ENCODE measurements at regions not wholly inside any gene's neighbourhood (a gene's known extent, or its start where the extent isn't known, plus 50 kb on each side); places are given as distances from the start of the nearest gene placed in this dataset.
"Not testable (repeated sequence)": the region's sequence is repeated elsewhere in the genome, so short reads cannot be mapped to it uniquely, and the experiment has no call there.

DNA sequence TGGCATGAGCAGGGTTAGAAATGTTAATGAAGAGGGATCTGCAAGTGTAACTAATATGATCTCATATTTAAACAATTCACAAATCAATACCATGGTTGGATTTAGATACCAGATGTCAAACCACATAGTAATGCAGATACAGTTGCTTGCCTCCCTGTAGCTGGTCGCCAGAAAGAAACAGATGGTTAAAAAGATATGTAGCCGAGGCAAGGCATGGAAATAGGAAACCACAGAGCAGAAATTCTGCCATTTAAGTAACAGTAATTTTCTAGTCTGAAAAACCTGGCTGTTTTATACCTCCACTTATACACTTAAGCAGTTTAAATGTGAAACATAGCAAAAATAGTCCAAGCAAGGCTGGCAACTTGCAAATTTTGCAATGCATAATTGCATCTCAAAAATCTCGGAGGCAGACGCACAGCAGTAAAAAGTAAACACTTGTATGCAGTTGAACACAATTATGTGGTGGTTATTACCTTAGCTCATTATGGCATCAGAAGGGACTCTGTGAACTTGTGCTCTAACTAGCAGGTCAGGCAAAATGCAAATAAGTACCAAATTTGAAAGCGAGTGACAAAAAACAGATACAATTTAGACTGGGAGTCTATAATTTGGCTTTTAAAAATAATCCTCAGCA, 126.8 kb downstream of the NAA11 start:
- H3K4me1 ChIP-seq (ENCODE audit: control insufficient read depth, insufficient read depth, low read length): no peaks in the 10 kb centered on the region
- no peak overlapping the region for H3K4me2 ChIP-seq (ENCODE audit: low read length)
- no peaks in the 10 kb centered on the region for H3K36me3 ChIP-seq (ENCODE audit: insufficient read depth, low read length)
- no peaks in the 10 kb centered on the region for H3K27me3 ChIP-seq (ENCODE audit: control insufficient read depth, insufficient read depth, low read length)
- no peaks in the 10 kb centered on the region for H3K9me3 ChIP-seq (replicated peaks; ENCODE audit: low read length)
- no peak overlapping the region for H3K4me3 ChIP-seq (ENCODE audit: low read length)
- no peak overlapping the region for H3K9ac ChIP-seq (ENCODE audit: low read depth, low read length)

DNA sequence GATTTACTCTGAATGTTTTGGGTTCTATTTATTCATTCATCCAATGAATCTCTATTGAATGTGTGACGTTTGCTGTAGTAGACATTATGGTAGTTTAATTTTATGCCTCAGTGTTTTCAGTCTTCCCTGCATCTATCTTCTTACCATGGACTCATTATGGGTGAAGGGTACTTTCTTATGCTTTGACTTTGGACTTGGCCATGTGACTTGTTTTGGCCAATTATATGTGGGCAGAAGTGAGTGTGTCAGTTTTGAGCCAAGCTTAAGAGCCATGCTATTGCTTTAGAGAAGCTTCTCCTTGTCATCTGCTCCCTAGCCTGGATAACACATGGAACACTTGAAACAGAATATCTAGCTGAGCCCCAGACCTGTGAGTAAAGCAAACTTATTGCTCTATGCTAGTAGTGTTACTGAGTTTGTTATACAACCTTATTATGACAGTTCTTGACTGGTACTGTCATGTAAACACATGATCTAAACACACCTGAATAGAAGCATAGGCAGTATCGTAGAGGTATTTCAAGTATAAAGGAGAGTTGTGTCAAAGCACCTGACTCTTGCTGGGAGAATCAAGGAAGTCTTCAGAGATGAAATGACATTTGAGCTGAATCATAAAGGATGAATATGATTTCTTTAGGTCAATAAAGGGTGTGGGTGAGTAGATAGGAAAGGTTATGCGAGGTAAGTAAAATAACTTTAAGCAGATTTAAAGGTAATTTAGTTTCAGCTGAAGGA, 128.4 kb downstream of the NAA11 start:
- no peaks in the 10 kb centered on the region for H3K27me3 ChIP-seq (ENCODE audit: control insufficient read depth, insufficient read depth, low read length)
- no peak overlapping the region for H3K9ac ChIP-seq (ENCODE audit: low read depth, low read length)
- no peak overlapping the region for H3K4me2 ChIP-seq (ENCODE audit: low read length)
- H3K4me1 ChIP-seq (ENCODE audit: control insufficient read depth, insufficient read depth, low read length): no peaks in the 10 kb centered on the region
- no peaks in the 10 kb centered on the region for H3K9me3 ChIP-seq (replicated peaks; ENCODE audit: low read length)
- H3K4me3 ChIP-seq (ENCODE audit: low read length): no peak overlapping the region
- H3K36me3 ChIP-seq (ENCODE audit: insufficient read depth, low read length): no peaks in the 10 kb centered on the region

DNA sequence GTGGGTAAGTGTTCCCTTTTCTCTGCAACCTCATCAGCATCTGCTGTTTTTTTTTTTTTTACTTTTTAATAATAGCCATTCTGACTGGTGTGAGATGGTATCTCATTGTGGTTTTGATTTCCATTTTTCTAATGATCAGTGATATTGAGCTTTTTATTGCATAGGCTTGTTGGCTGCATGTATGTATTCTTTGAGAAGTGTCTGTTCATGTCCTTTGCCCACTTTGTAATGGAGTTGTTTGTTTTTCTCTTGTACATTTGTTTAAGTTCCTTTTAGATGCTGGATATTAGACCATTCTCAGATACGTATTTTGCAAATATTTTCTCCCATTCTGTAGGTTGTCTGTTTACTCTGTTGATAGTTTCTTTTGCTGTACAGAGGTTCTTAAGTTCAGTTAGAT, 134.6 kb downstream of the NAA11 start:
- H3K27me3 ChIP-seq (ENCODE audit: control insufficient read depth, insufficient read depth, low read length); H3K9ac ChIP-seq (ENCODE audit: low read depth, low read length); H3K4me2 ChIP-seq (ENCODE audit: low read length); H3K9me3 ChIP-seq (replicated peaks; ENCODE audit: low read length); H3K36me3 ChIP-seq (ENCODE audit: insufficient read depth, low read length); H3K4me1 ChIP-seq (ENCODE audit: control insufficient read depth, insufficient read depth, low read length); H3K4me3 ChIP-seq (ENCODE audit: low read length): not testable (repeated sequence)

DNA sequence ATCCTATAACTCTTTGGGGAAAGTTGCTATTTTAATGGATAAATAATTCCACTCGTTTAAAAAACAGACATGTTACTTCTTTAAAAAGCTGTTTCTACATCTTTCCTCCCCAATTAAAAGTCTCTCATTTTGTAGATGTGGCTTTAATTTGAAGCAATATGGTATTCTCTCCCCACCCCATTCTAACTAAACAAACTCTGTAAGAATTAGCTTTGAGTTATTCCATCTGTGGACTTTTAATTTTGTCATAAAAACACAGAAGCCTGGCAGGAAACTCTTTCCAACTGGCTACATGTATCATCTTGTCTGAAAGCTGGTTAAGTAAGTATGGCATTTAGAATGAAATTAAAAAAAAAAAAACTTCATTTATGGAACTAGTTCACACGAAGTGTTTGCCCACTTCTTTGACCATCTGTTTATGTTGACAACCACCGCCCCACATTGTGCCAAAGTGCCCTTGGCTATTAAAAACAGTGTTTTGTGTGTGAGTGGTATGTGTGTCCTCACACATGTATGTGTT, 140.3 kb downstream of the NAA11 start:
- no peaks in the 10 kb centered on the region for H3K4me1 ChIP-seq (ENCODE audit: control insufficient read depth, insufficient read depth, low read length)
- H3K4me2 ChIP-seq (ENCODE audit: low read length): no peak overlapping the region
- H3K4me3 ChIP-seq (ENCODE audit: low read length): no peak overlapping the region
- no peaks in the 10 kb centered on the region for H3K36me3 ChIP-seq (ENCODE audit: insufficient read depth, low read length)
- H3K9ac ChIP-seq (ENCODE audit: low read depth, low read length): no peak overlapping the region
- no peaks in the 10 kb centered on the region for H3K27me3 ChIP-seq (ENCODE audit: control insufficient read depth, insufficient read depth, low read length)
- H3K9me3 ChIP-seq (replicated peaks; ENCODE audit: low read length): no peaks in the 10 kb centered on the region

DNA sequence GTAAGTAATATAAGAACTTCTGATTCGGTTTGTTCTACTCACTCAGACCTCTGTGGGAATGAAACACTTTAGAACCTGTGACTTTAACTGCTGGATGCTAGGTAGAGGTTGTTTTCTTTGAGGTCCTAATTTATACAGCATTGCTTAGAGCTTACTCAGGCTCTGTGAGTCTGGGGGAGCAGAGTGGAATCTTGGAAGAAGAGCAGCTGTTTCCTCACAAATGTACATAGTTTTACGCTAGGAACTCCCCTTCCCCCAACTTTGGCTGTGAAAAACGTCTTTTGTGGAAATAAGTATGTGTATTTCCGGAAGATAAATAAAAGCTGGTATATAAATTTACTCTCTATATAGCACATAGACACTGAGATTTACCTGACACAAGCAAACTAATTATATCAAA, 141.4 kb downstream of the NAA11 start:
- H3K4me1 ChIP-seq (ENCODE audit: control insufficient read depth, insufficient read depth, low read length): no peaks in the 10 kb centered on the region
- no peak overlapping the region for H3K4me3 ChIP-seq (ENCODE audit: low read length)
- no peak overlapping the region for H3K4me2 ChIP-seq (ENCODE audit: low read length)
- H3K9me3 ChIP-seq (replicated peaks; ENCODE audit: low read length): no peaks in the 10 kb centered on the region
- H3K36me3 ChIP-seq (ENCODE audit: insufficient read depth, low read length): no peaks in the 10 kb centered on the region
- no peak overlapping the region for H3K9ac ChIP-seq (ENCODE audit: low read depth, low read length)
- no peaks in the 10 kb centered on the region for H3K27me3 ChIP-seq (ENCODE audit: control insufficient read depth, insufficient read depth, low read length)

DNA sequence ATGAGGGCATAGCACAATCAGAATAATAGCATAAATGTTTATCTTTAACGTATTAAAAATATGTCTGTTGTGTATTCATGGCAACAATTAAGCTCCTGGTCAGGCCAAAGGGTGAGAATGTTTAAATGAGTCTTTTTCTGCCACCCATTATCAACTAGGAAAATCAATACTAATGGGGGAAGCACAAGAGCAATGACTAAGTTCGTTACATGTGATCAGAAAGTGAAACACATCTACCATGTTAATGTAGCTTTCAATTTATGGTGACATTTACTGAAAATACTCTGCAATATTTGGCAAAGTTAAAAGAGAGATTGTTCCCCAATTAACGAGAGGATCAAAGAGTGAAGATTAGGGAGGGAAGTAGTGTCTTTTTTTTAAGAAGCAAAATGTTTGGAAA, 143.7 kb downstream of the NAA11 start:
- no peak overlapping the region for H3K9ac ChIP-seq (ENCODE audit: low read depth, low read length)
- H3K36me3 ChIP-seq (ENCODE audit: insufficient read depth, low read length): no peaks in the 10 kb centered on the region
- no peak overlapping the region for H3K4me3 ChIP-seq (ENCODE audit: low read length)
- no peaks in the 10 kb centered on the region for H3K4me1 ChIP-seq (ENCODE audit: control insufficient read depth, insufficient read depth, low read length)
- no peak overlapping the region for H3K4me2 ChIP-seq (ENCODE audit: low read length)
- H3K27me3 ChIP-seq (ENCODE audit: control insufficient read depth, insufficient read depth, low read length): no peaks in the 10 kb centered on the region
- no peaks in the 10 kb centered on the region for H3K9me3 ChIP-seq (replicated peaks; ENCODE audit: low read length)

DNA sequence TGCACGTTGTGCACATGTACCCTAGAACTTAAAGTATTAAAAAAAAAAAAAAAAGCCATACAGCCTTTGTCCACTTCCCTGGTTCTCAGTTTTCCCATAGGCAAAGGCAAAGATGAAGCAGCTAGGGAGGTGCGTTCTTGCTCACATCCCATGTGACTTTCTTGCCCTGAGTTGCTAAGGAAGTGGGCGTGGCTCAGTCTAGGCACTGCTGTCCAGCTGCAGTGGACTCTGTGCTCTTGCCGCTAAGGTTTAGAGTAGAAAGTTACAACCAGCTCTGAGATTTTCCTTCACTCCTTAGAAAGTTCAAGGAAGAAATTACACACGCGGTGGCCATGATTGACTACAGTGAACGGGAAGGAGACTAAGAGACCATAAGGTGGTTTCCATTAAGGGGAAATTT, 144.7 kb downstream of the NAA11 start:
- no peak overlapping the region for H3K4me3 ChIP-seq (ENCODE audit: low read length)
- H3K4me2 ChIP-seq (ENCODE audit: low read length): no peak overlapping the region
- H3K27me3 ChIP-seq (ENCODE audit: control insufficient read depth, insufficient read depth, low read length): no peaks in the 10 kb centered on the region
- no peaks in the 10 kb centered on the region for H3K9me3 ChIP-seq (replicated peaks; ENCODE audit: low read length)
- H3K9ac ChIP-seq (ENCODE audit: low read depth, low read length): no peak overlapping the region
- H3K4me1 ChIP-seq (ENCODE audit: control insufficient read depth, insufficient read depth, low read length): no peaks in the 10 kb centered on the region
- H3K36me3 ChIP-seq (ENCODE audit: insufficient read depth, low read length): no peaks in the 10 kb centered on the region

DNA sequence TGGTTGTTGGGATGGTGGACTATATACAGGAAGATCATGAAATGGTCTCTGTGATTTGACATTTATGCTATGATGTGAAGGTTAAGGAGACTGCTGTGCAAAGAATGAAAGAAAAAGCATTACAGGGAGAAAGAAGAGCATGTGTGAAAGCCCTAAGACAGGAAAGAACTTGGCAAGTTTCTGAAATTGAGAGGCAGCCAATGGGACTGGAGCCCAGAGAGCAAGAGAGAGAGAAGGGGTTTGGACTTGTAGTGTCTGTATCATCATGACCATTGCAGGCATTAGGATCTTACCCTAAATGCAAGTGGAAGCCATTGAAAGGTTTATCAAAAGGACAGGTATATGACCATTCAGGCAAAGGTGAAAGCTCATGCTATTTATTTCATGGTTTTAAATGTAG, 147.1 kb downstream of the NAA11 start:
- no peak overlapping the region for H3K4me3 ChIP-seq (ENCODE audit: low read length)
- no peak overlapping the region for H3K4me2 ChIP-seq (ENCODE audit: low read length)
- H3K4me1 ChIP-seq (ENCODE audit: control insufficient read depth, insufficient read depth, low read length): no peaks in the 10 kb centered on the region
- no peaks in the 10 kb centered on the region for H3K36me3 ChIP-seq (ENCODE audit: insufficient read depth, low read length)
- no peaks in the 10 kb centered on the region for H3K9me3 ChIP-seq (replicated peaks; ENCODE audit: low read length)
- H3K9ac ChIP-seq (ENCODE audit: low read depth, low read length): no peak overlapping the region
- no peaks in the 10 kb centered on the region for H3K27me3 ChIP-seq (ENCODE audit: control insufficient read depth, insufficient read depth, low read length)

DNA sequence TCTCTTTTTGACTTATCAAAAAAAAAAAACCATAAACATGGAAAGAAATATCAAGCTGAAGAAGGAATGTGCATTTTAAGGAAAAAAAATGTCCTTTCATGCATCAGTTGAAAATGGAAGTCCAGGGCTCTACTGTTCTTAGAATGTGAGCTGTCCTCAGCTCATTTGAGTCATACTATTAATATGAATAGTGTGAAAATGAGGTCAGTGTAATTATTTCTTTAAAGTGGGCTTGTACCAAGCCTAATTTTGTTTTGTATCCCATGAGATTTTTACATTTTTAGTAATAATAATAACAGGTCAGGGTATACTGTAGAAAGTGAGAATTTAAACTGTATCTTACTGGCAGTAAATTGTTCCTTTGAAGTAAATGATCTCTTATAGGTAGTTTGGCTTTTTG, 148.5 kb downstream of the NAA11 start:
- no peaks in the 10 kb centered on the region for H3K9me3 ChIP-seq (replicated peaks; ENCODE audit: low read length)

DNA sequence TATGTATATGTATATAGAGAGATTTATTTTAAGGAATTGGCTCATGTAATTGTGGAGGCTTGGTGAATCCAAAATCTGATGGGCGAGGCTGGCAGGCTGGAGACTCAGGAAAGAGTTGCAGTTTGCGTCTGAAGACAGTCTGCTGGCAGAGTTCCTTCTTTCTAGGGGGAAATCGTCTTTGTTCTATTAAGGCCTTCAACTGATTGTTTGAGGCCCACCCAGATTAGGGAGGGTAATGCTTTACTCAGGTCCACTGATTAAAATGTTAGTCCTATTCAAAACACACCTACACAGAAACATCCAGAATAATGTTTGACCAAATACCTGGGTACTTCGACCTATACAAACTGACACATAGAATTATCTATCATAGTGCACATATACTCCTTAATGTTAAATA, 149.5 kb downstream of the NAA11 start:
- H3K4me1 ChIP-seq (ENCODE audit: control insufficient read depth, insufficient read depth, low read length): no peaks in the 10 kb centered on the region
- no peak overlapping the region for H3K9ac ChIP-seq (ENCODE audit: low read depth, low read length)
- H3K4me2 ChIP-seq (ENCODE audit: low read length): no peak overlapping the region
- H3K4me3 ChIP-seq (ENCODE audit: low read length): no peak overlapping the region
- no peaks in the 10 kb centered on the region for H3K36me3 ChIP-seq (ENCODE audit: insufficient read depth, low read length)
- no peaks in the 10 kb centered on the region for H3K27me3 ChIP-seq (ENCODE audit: control insufficient read depth, insufficient read depth, low read length)
- H3K9me3 ChIP-seq (replicated peaks; ENCODE audit: low read length): no peaks in the 10 kb centered on the region

More for the DNA sequence above, 148.5 kb downstream of the NAA11 start:
- Histone ChIP-seq H3K4me2 (ENCODE audit: low read length) (no peak overlapping the region), H3K36me3 (ENCODE audit: insufficient read depth, low read length) (no peaks in the 10 kb centered on the region), H3K9ac (ENCODE audit: low read depth, low read length) (no peak overlapping the region), H3K27me3 (ENCODE audit: control insufficient read depth, insufficient read depth, low read length) (no peaks in the 10 kb centered on the region), H3K4me3 (ENCODE audit: low read length) (no peak overlapping the region), H3K4me1 (ENCODE audit: control insufficient read depth, insufficient read depth, low read length) (no peaks in the 10 kb centered on the region)

DNA sequence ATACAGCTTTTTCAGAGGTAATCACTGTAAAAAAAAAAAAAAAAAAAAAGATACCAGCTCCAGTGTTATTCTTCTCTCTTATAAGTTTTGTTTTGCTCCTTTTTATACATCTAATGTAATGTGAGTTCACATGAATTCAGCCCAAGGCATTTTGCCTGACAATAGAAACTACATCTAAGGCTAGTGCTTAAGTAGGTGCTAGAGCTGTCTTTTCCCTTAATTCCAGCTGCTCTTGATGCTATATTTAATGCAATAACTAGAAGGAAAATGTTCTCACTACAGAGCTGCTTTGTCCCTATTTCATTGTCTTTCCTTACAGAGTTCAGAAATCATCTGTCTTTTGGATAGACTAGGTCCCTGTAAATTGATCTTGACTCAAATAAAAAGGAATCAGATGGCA, 150.1 kb downstream of the NAA11 start:
- Histone ChIP-seq H3K4me2 (ENCODE audit: low read length) (no peak overlapping the region), H3K4me1 (ENCODE audit: control insufficient read depth, insufficient read depth, low read length) (no peaks in the 10 kb centered on the region), H3K27me3 (ENCODE audit: control insufficient read depth, insufficient read depth, low read length) (no peaks in the 10 kb centered on the region), H3K4me3 (ENCODE audit: low read length) (no peak overlapping the region), H3K36me3 (ENCODE audit: insufficient read depth, low read length) (no peaks in the 10 kb centered on the region), H3K9me3 (replicated peaks; ENCODE audit: low read length) (no peaks in the 10 kb centered on the region), H3K9ac (ENCODE audit: low read depth, low read length) (no peak overlapping the region)
